SK-N-SH (cell line): ENCODE measurements at regions not wholly inside any gene's neighbourhood (a gene's known extent, or its start where the extent isn't known, plus 50 kb on each side); places are given as distances from the start of the nearest gene placed in this dataset.

Source experiments
- CTCF ChIA-PET: fragments of 300-600, 350-600 bp; formaldehyde crosslinking; extraction: SDS; loops from one replicate; lab custom pipeline; 2021; lab: Yijun Ruan, JAX
- POLR2A ChIA-PET: fragments of 350-600 bp; sonication (Branson Sonifier 250); formaldehyde crosslinking; extraction: SDS; loops from one replicate; lab custom pipeline; 2020; ENCODE audit warnings: antibody characterized with exemption, inconsistent platforms; lab: Yijun Ruan, JAX
- DNase-seq: peaks from one replicate; pipeline ENCODE4 v3.0.0; 2012
- H2AFZ ChIP-seq: fragments of 200-600 bp; sonication (generic); 2 replicates; pipeline ENCODE4 v1.8.1; 2016; ENCODE audit warnings: antibody characterized with exemption, mild to moderate bottlenecking, low read depth
- H3F3A ChIP-seq: fragments of 200-600 bp; sonication (generic); replicated peaks from 2 replicates; pipeline ENCODE3; 2016; ENCODE audit warnings: antibody characterized with exemption, mild to moderate bottlenecking; ENCODE audit not compliant: insufficient read depth
- H3K27ac ChIP-seq, 2 experiments: fragments of 200-500 bp in 1 of 2; fragments of 200-600 bp in 1 of 2; sonication (Bioruptor generic) in 1 of 2; sonication (generic), shearing (Covaris generic) in 1 of 2; 2 replicates each; pipeline versions ENCODE4 v1.5.1 to v1.6.1; 2014 to 2016; ENCODE audit warnings: low read depth in 2 of 2, inconsistent platforms in 1 of 2, low read length in 1 of 2, mild to moderate bottlenecking in 1 of 2, mixed read lengths in 1 of 2
- H3K27me3 ChIP-seq: fragments of 200-600 bp; sonication (generic), shearing (Covaris generic); 2 replicates; pipeline ENCODE4 v1.6.1; 2016; ENCODE audit warnings: mixed run types; ENCODE audit not compliant: insufficient read depth
- H3K36me3 ChIP-seq, 2 experiments: fragments of 200-500 bp in 1 of 2; fragments of 200-600 bp in 1 of 2; sonication (Bioruptor generic) in 1 of 2; sonication (generic) in 1 of 2; replicated peaks in 1 of 2; 2 replicates each; pipeline versions ENCODE3 to v1.5.1; 2014 to 2016; ENCODE audit warnings: low read length in 1 of 2, mild to moderate bottlenecking in 1 of 2; ENCODE audit not compliant: insufficient read depth in 2 of 2, control insufficient read depth in 1 of 2
- H3K4me1 ChIP-seq, 2 experiments: fragments of 200-500 bp in 1 of 2; fragments of 200-600 bp in 1 of 2; sonication (Bioruptor generic) in 1 of 2; sonication (generic), shearing (Covaris generic) in 1 of 2; 2 replicates each; pipeline versions ENCODE4 v1.5.1 to v1.6.1; 2014 to 2016; ENCODE audit warnings: low read depth in 1 of 2, low read length in 1 of 2, mixed run types in 1 of 2; ENCODE audit not compliant: insufficient read depth in 2 of 2, control insufficient read depth in 1 of 2
- H3K4me2 ChIP-seq: fragments of 200-600 bp; sonication (generic), shearing (Covaris generic); 2 replicates; pipeline ENCODE4 v1.6.1; 2017; ENCODE audit warnings: mixed run types
- H3K4me3 ChIP-seq, 2 experiments: fragments of 200-500 bp in 1 of 2; fragments of 200-600 bp in 1 of 2; sonication (Bioruptor generic) in 1 of 2; sonication (generic), shearing (Covaris generic) in 1 of 2; 2 replicates each; pipeline versions ENCODE4 v1.5.1 to v1.8.1; 2014 to 2016; ENCODE audit warnings: low read depth in 2 of 2, inconsistent platforms in 1 of 2, low read length in 1 of 2, mild to moderate bottlenecking in 1 of 2, mixed read lengths in 1 of 2, moderate library complexity in 1 of 2
- H3K79me2 ChIP-seq: fragments of 200-600 bp; sonication (generic); 2 replicates; pipeline ENCODE4 v1.8.1; 2017; ENCODE audit warnings: mild to moderate bottlenecking; ENCODE audit not compliant: insufficient read depth
- H3K9ac ChIP-seq: fragments of 200-600 bp; sonication (generic); 2 replicates; pipeline ENCODE4 v1.6.1; 2017; ENCODE audit warnings: mixed run types
- H3K9me2 ChIP-seq: fragments of 200-600 bp; sonication (generic); 2 replicates; pipeline ENCODE4 v1.6.1; 2017; ENCODE audit warnings: mixed run types
- H3K9me3 ChIP-seq: fragments of 200-600 bp; sonication (generic); 2 replicates; pipeline ENCODE4 v1.6.1; 2017; ENCODE audit warnings: mixed run types, mild to moderate bottlenecking, moderate library complexity
- H4K20me1 ChIP-seq: fragments of 200-600 bp; sonication (generic); 2 replicates; pipeline ENCODE4 v1.6.1; 2017; ENCODE audit warnings: mild to moderate bottlenecking, mixed run types; ENCODE audit not compliant: insufficient read depth
- EZH2phosphoT487 ChIP-seq: fragments of 200-600 bp; sonication (generic); IDR thresholded peaks from 2 replicates; pipeline ENCODE4 v1.6.1; 2017; ENCODE audit warnings: low read depth, mixed run types, mild to moderate bottlenecking, antibody characterized with exemption, moderate library complexity, borderline replicate concordance
- MAX ChIP-seq: IDR thresholded peaks from 2 replicates; pipeline ENCODE4 v1.4.0; 2012; ENCODE audit warnings: low read depth
- MEF2A ChIP-seq: IDR thresholded peaks from 2 replicates; pipeline ENCODE4 v1.4.0; 2012; ENCODE audit warnings: low read depth, borderline replicate concordance
- NFIC ChIP-seq: IDR thresholded peaks from 2 replicates; pipeline ENCODE4 v1.4.0; 2012; ENCODE audit warnings: borderline replicate concordance
- NRF1 ChIP-seq: IDR thresholded peaks from 2 replicates; pipeline ENCODE4 v1.6.1; 2012; ENCODE audit warnings: low read depth, mild to moderate bottlenecking, low read length
- RCOR1 ChIP-seq: fragments of 150-350 bp; IDR thresholded peaks from 2 replicates; pipeline ENCODE4 v1.6.1; 2017; ENCODE audit warnings: antibody characterized with exemption, low read length
- USF2 ChIP-seq: fragments of 150-350 bp; IDR thresholded peaks from 2 replicates; pipeline ENCODE4 v1.6.1; 2017; ENCODE audit warnings: antibody characterized with exemption, low read length, low read depth, borderline replicate concordance
- ZBTB33 ChIP-seq: IDR thresholded peaks from 2 replicates; pipeline ENCODE4 v1.4.0; 2012; ENCODE audit warnings: low read depth, borderline replicate concordance
- WGBS: methylation state at CpG from one replicate; pipeline ENCODE4 v1.1.6; 2017; ENCODE audit warnings: low lambda C conversion rate; 5-methylcytosine and 5-hydroxymethylcytosine counted together

GRCh38 chr3:14258906-14259904, 80.6 kb downstream of the LSM3 start:
- Histone ChIP-seq H3K4me3 (no peak overlapping the region), H3K27me3 (0 out of 2 replicates have a peak, but pooled peaks cover 6% of the 10 kb centered on the region), H3K9me2 (no peaks in the 10 kb centered on the region), H3K9me3 (no peaks in the 10 kb centered on the region), H4K20me1 (no peaks in the 10 kb centered on the region), H3K9ac (no peak overlapping the region), H3F3A (no peaks in the 10 kb centered on the region), H3K36me3 (no peaks in the 10 kb centered on the region), H3K79me2 (no peaks in the 10 kb centered on the region), H3K4me2 (no peak overlapping the region), H2AFZ (no peak overlapping the region), H3K27ac (no peak overlapping the region), H3K4me1 (no peaks in the 10 kb centered on the region)
- WGBS, result 72% methylated on average over 11 of the region's 12 CpGs
- POLR2A ChIA-PET, result no interaction called here
- DNase-seq, result no peak
- CTCF ChIA-PET, result interaction anchor here (0.6 to 6.1 kb wide), 8 partner anchors 10 to 363 kb away, joined by 3 to 92 read pairs (median 4); no protein-coding TSS in a partner anchor
- TF ChIP-seq EZH2phosphoT487, result no peak
- TF ChIP-seq NFIC, result no peak
- no peak for TF ChIP-seq ZBTB33
- TF ChIP-seq RCOR1, result no peak
- no peak for TF ChIP-seq MEF2A
- TF ChIP-seq USF2, result no peak

- POLR2A ChIA-PET, result no interaction called here
- Histone ChIP-seq H3K27ac (no peak overlapping the region), H3K9ac (no peak overlapping the region), H3K9me3 (no peaks in the 10 kb centered on the region), H3K9me2 (no peaks in the 10 kb centered on the region), H2AFZ (no peak overlapping the region), H3K36me3 (no peaks in the 10 kb centered on the region), H3K79me2 (no peaks in the 10 kb centered on the region), H3K4me2 (no peak overlapping the region), H3K4me1 (no peaks in the 10 kb centered on the region), H3F3A (no peaks in the 10 kb centered on the region), H3K4me3 (no peak overlapping the region), H3K27me3 (0 out of 2 replicates have a peak, but pooled peaks cover 6% of the 10 kb centered on the region), H4K20me1 (no peaks in the 10 kb centered on the region)
- 22% methylated on average over 7 of the region's 7 CpGs for WGBS
- CTCF ChIA-PET, result interaction anchor here (0.6 to 8.8 kb wide), 58 partner anchors 9 to 366 kb away, joined by 3 to 105 read pairs (median 5); partner anchors contain the start of genes GRIP2 and SLC6A6
- TF ChIP-seq NRF1 (no peak), MAX (no peak)
- DNase-seq, result no peak
Observed at GRCh38 chr3:14260463-14260862, 81.8 kb downstream of the LSM3 start.
